Vagina (tissue), 2 donors: ENCODE measurements at regions not wholly inside any gene's neighbourhood (a gene's known extent, or its start where the extent isn't known, plus 50 kb on each side); places are given as distances from the start of the nearest gene placed in this dataset.

Source experiments
- DNase-seq, 2 donors: peaks; one replicate each; pipeline ENCODE4 v3.0.0-alpha.2; 2017; ENCODE audit errors: extremely low spot score in 2 of 2
- H3K27ac ChIP-seq: fragments of 200-600 bp; sonication (generic); one replicate; pipeline ENCODE4 v1.5.1; 2019
- H3K27me3 ChIP-seq: fragments of 200-600 bp; sonication (generic); one replicate; pipeline ENCODE4 v1.5.1; 2019
- H3K36me3 ChIP-seq, 2 donors: fragments of 200-600 bp; sonication (generic); one replicate each; pipeline ENCODE4 v1.5.1; 2017 to 2019
- H3K4me1 ChIP-seq: fragments of 200-600 bp; sonication (generic); one replicate; pipeline ENCODE4 v1.5.1; 2019
- H3K4me3 ChIP-seq, 2 donors: fragments of 200-600 bp; sonication (generic); 1 replicate in 1 of 2; 2 replicates in 1 of 2; pipeline ENCODE4 v1.5.1; 2016 to 2019
- H3K9me3 ChIP-seq: fragments of 200-600 bp; sonication (generic); one replicate; pipeline ENCODE4 v1.5.1; 2019
- POLR2A ChIP-seq, 2 donors: fragments of 450-650 bp; IDR thresholded peaks; one replicate each; pipeline ENCODE4 v1.6.1; 2017; ENCODE audit warnings: antibody characterized with exemption in 2 of 2, mild to moderate bottlenecking in 2 of 2, moderate library complexity in 2 of 2
- POLR2AphosphoS5 ChIP-seq, 2 donors: sonication (generic); formaldehyde crosslinking; IDR thresholded peaks; one replicate each; pipeline ENCODE4 v1.9.0; 2017; ENCODE audit warnings: antibody characterized with exemption in 2 of 2, mild to moderate bottlenecking in 2 of 2, low read depth in 1 of 2; ENCODE audit not compliant: insufficient read depth in 1 of 2
- intact Hi-C: fragments of 100-400 bp; cut with DNase I; formaldehyde crosslinking; loops from one replicate; pipeline ENCODE4 v1.15.1; 2023
- TF ChIP-seq, protein P1 (sequence below), 3 experiments: fragments of 450-650 bp in 2 of 3; fragments of 200-600 bp in 1 of 3; sonication (generic) in 1 of 3; IDR thresholded peaks; one replicate each; pipeline ENCODE4 v1.5.1; 2017 to 2019; ENCODE audit warnings: antibody characterized with exemption in 3 of 3, mild to moderate bottlenecking in 2 of 3, moderate library complexity in 2 of 3

DNA sequence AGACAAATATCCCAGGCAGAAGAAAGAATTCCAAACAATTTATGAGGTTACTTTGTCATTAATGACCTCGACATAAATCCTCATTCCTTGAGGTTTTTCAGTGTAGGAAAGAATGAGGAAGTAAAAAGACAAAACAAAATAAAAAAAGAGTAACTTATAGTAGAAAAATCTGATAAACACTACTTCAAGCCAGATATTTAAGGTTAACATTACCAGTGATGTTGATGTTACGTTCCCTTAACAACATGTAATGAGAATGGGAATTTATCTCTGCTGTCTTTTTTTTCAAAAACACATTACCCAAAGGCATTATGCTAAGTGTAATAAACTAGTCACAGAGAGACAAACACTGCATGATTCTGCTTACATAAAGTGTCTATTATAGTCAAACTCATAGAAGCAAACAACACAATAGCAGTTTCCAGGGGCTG is 935.1 kb downstream of the SLITRK1 start:
- Histone ChIP-seq H3K9me3 (no peaks in the 10 kb centered on the region), H3K36me3 (no peaks in the 10 kb centered on the region), H3K4me1 (no peaks in the 10 kb centered on the region), H3K27ac (no peak overlapping the region), H3K27me3 (no peaks in the 10 kb centered on the region), H3K4me3 (no peak overlapping the region)
- no peak for DNase-seq
- TF ChIP-seq POLR2AphosphoS5 (IDR thresholded peaks at IDR 0.05; ENCODE audit: insufficient read depth in 1 of 2, low read depth in 1 of 2): no peak
- TF ChIP-seq, protein P1, sequence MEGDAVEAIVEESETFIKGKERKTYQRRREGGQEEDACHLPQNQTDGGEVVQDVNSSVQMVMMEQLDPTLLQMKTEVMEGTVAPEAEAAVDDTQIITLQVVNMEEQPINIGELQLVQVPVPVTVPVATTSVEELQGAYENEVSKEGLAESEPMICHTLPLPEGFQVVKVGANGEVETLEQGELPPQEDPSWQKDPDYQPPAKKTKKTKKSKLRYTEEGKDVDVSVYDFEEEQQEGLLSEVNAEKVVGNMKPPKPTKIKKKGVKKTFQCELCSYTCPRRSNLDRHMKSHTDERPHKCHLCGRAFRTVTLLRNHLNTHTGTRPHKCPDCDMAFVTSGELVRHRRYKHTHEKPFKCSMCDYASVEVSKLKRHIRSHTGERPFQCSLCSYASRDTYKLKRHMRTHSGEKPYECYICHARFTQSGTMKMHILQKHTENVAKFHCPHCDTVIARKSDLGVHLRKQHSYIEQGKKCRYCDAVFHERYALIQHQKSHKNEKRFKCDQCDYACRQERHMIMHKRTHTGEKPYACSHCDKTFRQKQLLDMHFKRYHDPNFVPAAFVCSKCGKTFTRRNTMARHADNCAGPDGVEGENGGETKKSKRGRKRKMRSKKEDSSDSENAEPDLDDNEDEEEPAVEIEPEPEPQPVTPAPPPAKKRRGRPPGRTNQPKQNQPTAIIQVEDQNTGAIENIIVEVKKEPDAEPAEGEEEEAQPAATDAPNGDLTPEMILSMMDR (IDR thresholded peaks at IDR 0.05): no peak
- TF ChIP-seq POLR2A (IDR thresholded peaks at IDR 0.05): no peak
- intact Hi-C loops: no loop called here

DNA sequence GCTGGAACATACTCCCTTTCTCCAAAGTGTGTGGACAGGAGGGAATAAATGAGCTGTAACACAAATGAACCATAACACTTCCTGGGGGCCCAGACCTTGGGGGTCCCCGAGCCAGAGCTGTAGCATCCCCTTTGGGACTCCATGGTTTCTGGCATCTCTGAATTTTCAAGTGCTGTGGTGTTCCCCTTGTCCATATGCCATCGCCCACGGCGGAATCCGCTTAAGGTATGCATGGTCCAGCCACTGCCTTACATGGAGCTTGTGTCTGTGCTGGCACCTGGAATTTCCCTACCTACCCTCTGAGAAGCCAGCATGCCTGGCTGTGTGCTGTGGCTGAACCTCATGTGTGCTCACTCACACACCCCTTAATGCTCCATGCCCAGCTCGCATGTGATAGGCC is 943.6 kb downstream of the SLITRK1 start:
- no peak for DNase-seq
- intact Hi-C loops: no loop called here

DNA sequence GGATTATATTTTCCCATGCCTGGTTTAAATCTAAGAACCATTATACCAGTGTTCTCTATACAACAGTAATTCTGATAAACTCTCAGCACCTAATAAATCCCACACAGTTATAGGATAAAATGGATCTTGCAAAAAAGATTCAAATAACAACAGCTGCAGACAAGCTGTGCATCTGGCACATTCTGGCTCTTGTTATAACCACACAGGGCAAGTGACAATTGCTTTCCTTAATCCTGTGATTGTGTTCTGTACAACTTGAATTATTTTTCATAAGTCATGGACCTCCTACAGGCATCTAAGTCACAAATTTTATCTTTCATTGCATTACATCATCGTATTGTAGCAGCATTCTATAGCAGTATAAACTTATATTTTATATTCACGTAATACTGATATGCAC is 948.3 kb downstream of the SLITRK1 start:
- no peaks in the 10 kb centered on the region for H3K36me3 ChIP-seq
- TF ChIP-seq POLR2AphosphoS5 (IDR thresholded peaks at IDR 0.05; ENCODE audit: insufficient read depth in 1 of 2, low read depth in 1 of 2): no peak
- TF ChIP-seq, protein P1 (IDR thresholded peaks at IDR 0.05): no peak
- TF ChIP-seq POLR2A (IDR thresholded peaks at IDR 0.05): no peak
- intact Hi-C loops: no loop called here
- no peak overlapping the region for H3K4me3 ChIP-seq
- DNase-seq: no peak
- H3K27me3 ChIP-seq: no peaks in the 10 kb centered on the region
- no peaks in the 10 kb centered on the region for H3K4me1 ChIP-seq
- H3K27ac ChIP-seq: no peak overlapping the region
- H3K9me3 ChIP-seq: no peaks in the 10 kb centered on the region

More for the DNA sequence above, 943.6 kb downstream of the SLITRK1 start:
- H3K27ac ChIP-seq: no peak overlapping the region
- H3K4me3 ChIP-seq: no peak overlapping the region
- no peaks in the 10 kb centered on the region for H3K9me3 ChIP-seq
- no peaks in the 10 kb centered on the region for H3K27me3 ChIP-seq
- no peaks in the 10 kb centered on the region for H3K4me1 ChIP-seq
- no peaks in the 10 kb centered on the region for H3K36me3 ChIP-seq
- TF ChIP-seq, protein P1 (IDR thresholded peaks at IDR 0.05): no peak
- no peak for TF ChIP-seq POLR2A (IDR thresholded peaks at IDR 0.05)
- TF ChIP-seq POLR2AphosphoS5 (IDR thresholded peaks at IDR 0.05; ENCODE audit: insufficient read depth in 1 of 2, low read depth in 1 of 2): no peak

DNA sequence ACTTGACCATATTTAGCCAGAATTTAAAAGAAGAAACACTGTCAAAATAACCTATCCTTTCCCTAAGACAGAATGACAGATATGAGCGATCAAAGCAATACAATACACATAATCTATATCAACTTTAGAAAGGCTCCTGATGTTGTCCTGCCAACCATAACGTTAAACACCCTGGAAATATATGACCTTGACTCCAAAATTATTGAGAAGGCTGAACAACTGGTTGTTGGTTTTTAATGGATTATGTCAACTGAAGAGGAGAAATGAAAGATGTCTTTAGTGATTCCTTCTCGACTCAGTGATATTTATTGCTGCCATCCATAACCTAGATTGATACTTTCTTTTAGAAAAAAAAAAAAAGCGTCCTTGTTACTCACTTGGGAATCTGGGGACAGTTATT is 957.2 kb downstream of the SLITRK1 start:
- Histone ChIP-seq H3K9me3 (no peaks in the 10 kb centered on the region), H3K27me3 (no peaks in the 10 kb centered on the region), H3K4me3 (no peak overlapping the region), H3K27ac (no peak overlapping the region), H3K4me1 (no peaks in the 10 kb centered on the region), H3K36me3 (no peaks in the 10 kb centered on the region)
- TF ChIP-seq, protein P1 (IDR thresholded peaks at IDR 0.05): no peak
- TF ChIP-seq POLR2A (IDR thresholded peaks at IDR 0.05) (no peak), POLR2AphosphoS5 (IDR thresholded peaks at IDR 0.05; ENCODE audit: insufficient read depth in 1 of 2, low read depth in 1 of 2) (no peak)
- intact Hi-C loops: no loop called here
- DNase-seq: no peak

DNA sequence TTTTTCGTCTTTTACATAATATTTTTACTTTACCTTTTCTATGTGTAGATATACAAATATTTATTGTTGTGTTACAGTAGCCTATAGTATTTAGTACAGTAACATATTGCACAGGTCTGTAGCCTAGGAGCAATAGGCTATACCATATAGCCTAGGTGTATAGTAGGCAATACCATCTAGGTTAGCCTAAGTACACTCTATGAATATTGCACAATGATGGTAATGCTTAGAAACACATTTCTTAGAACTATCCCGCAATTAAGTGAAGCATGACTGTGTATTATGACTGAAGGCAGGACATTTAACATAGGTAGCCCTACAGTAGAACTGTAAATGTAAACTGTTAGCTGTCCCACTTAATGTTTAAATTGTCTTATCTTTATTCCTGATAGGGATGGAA is 964.3 kb downstream of the SLITRK1 start:
- TF ChIP-seq, protein P1 (IDR thresholded peaks at IDR 0.05): no peak
- TF ChIP-seq POLR2A (IDR thresholded peaks at IDR 0.05): no peak
- no peak for TF ChIP-seq POLR2AphosphoS5 (IDR thresholded peaks at IDR 0.05; ENCODE audit: insufficient read depth in 1 of 2, low read depth in 1 of 2)
- Histone ChIP-seq H3K27ac (no peak overlapping the region), H3K9me3 (no peaks in the 10 kb centered on the region), H3K4me1 (no peaks in the 10 kb centered on the region), H3K27me3 (no peaks in the 10 kb centered on the region), H3K4me3 (no peak overlapping the region), H3K36me3 (no peaks in the 10 kb centered on the region)
- DNase-seq: no peak
- intact Hi-C loops: no loop called here
